Neutrophil (primary cell): ENCODE measurements at regions not wholly inside any gene's neighbourhood (a gene's known extent, or its start where the extent isn't known, plus 50 kb on each side); places are given as distances from the start of the nearest gene placed in this dataset.

Source experiments
- H3K27ac ChIP-seq: fragments of 200-600 bp; sonication (generic); 2 replicates; pipeline ENCODE4 v1.5.1; 2016; ENCODE audit warnings: mild to moderate bottlenecking, moderate library complexity
- H3K27me3 ChIP-seq: fragments of 200-600 bp; sonication (generic); 2 replicates; pipeline ENCODE4 v1.6.0; 2016; ENCODE audit warnings: mild to moderate bottlenecking
- H3K36me3 ChIP-seq: fragments of 200-600 bp; sonication (generic); 2 replicates; pipeline ENCODE4 v1.5.1; 2017
- H3K4me1 ChIP-seq, 2 experiments: fragments of 200-600 bp in 1 of 2; sonication (generic) in 1 of 2; 1 replicate in 1 of 2; 2 replicates in 1 of 2; pipeline versions ENCODE4 v1.5.1 to v1.6.1; 2013 to 2016; ENCODE audit warnings: low read depth in 1 of 2, low read length in 1 of 2, mild to moderate bottlenecking in 1 of 2, moderate library complexity in 1 of 2; ENCODE audit not compliant: control insufficient read depth in 1 of 2, insufficient read depth in 1 of 2
- H3K4me3 ChIP-seq, 2 experiments: fragments of 200-600 bp in 1 of 2; sonication (generic) in 1 of 2; 1 replicate in 1 of 2; 2 replicates in 1 of 2; pipeline ENCODE4 v1.5.1; 2013 to 2016; ENCODE audit warnings: low read depth in 1 of 2, low read length in 1 of 2, mild to moderate bottlenecking in 1 of 2, moderate library complexity in 1 of 2
- H3K9me3 ChIP-seq: fragments of 200-600 bp; sonication (generic); 2 replicates; pipeline ENCODE4 v1.5.1; 2016
- CTCF ChIP-seq: fragments of 200-600 bp; sonication (generic); IDR thresholded peaks from 2 replicates; pipeline ENCODE4 v1.5.1; 2016; ENCODE audit warnings: antibody characterized with exemption

GRCh38 chr5:88588609-88589008, 294.4 kb downstream of the MEF2C start:
- Histone ChIP-seq H3K27ac (no peak overlapping the region), H3K36me3 (no peaks in the 10 kb centered on the region), H3K27me3 (no peaks in the 10 kb centered on the region), H3K4me1 (no peaks in the 10 kb centered on the region), H3K9me3 (no peaks in the 10 kb centered on the region), H3K4me3 (no peak overlapping the region)
- no peak for TF ChIP-seq CTCF

- TF ChIP-seq CTCF = no peak
- Histone ChIP-seq H3K27me3 (no peaks in the 10 kb centered on the region), H3K4me3 (no peak overlapping the region), H3K4me1 (no peaks in the 10 kb centered on the region), H3K9me3 (no peaks in the 10 kb centered on the region), H3K36me3 (no peaks in the 10 kb centered on the region), H3K27ac (no peak overlapping the region)
Observed at GRCh38 chr5:88583471-88583870, 299.5 kb downstream of the MEF2C start.

- Histone ChIP-seq H3K9me3 (no peaks in the 10 kb centered on the region), H3K4me1 (no peaks in the 10 kb centered on the region)
- no peak for TF ChIP-seq CTCF
Observed at GRCh38 chr5:88558366-88558765, 289.7 kb upstream of the TMEM161B start.

GRCh38 chr5:88557881-88558280, 289.2 kb upstream of the TMEM161B start:
- Histone ChIP-seq H3K4me3 (no peak overlapping the region), H3K4me1 (no peaks in the 10 kb centered on the region), H3K27ac (no peak overlapping the region), H3K36me3 (no peaks in the 10 kb centered on the region), H3K9me3 (no peaks in the 10 kb centered on the region), H3K27me3 (no peaks in the 10 kb centered on the region)
- TF ChIP-seq CTCF = no peak

More at GRCh38 chr5:88558366-88558765, 289.7 kb upstream of the TMEM161B start:
- Histone ChIP-seq H3K36me3 (no peaks in the 10 kb centered on the region), H3K27me3 (no peaks in the 10 kb centered on the region), H3K4me3 (no peak overlapping the region), H3K27ac (no peak overlapping the region)

GRCh38 chr5:88557131-88557530, 288.5 kb upstream of the TMEM161B start:
- no peak overlapping the region for H3K27ac ChIP-seq
- H3K4me1 ChIP-seq = no peaks in the 10 kb centered on the region
- no peak for TF ChIP-seq CTCF
- no peaks in the 10 kb centered on the region for H3K27me3 ChIP-seq
- no peaks in the 10 kb centered on the region for H3K9me3 ChIP-seq
- no peaks in the 10 kb centered on the region for H3K36me3 ChIP-seq
- no peak overlapping the region for H3K4me3 ChIP-seq

- H3K27me3 ChIP-seq = no peaks in the 10 kb centered on the region
- no peaks in the 10 kb centered on the region for H3K36me3 ChIP-seq
- H3K9me3 ChIP-seq = no peaks in the 10 kb centered on the region
- H3K4me3 ChIP-seq = no peak overlapping the region
- H3K4me1 ChIP-seq = no peaks in the 10 kb centered on the region
- H3K27ac ChIP-seq = no peak overlapping the region
- TF ChIP-seq CTCF = no peak
Observed at GRCh38 chr5:88556406-88556805, 287.8 kb upstream of the TMEM161B start.
